BLaER1 (cell line): ENCODE measurements at regions not wholly inside any gene's neighbourhood (a gene's known extent, or its start where the extent isn't known, plus 50 kb on each side); places are given as distances from the start of the nearest gene placed in this dataset.
A peak's percentile ranks its signal among the peaks of the same experiment; 100 is the strongest.

Source experiments
- H3K27ac ChIP-seq: shearing (Covaris generic); formaldehyde crosslinking; 2 replicates; pipeline ENCODE4 v1.8.1; 2022
- H3K27me3 ChIP-seq: shearing (Covaris generic); formaldehyde crosslinking; 2 replicates; pipeline ENCODE4 v1.8.1; 2022
- H3K36me3 ChIP-seq: shearing (Covaris generic); formaldehyde crosslinking; 2 replicates; pipeline ENCODE4 v1.8.1; 2022
- H3K4me1 ChIP-seq: shearing (Covaris generic); formaldehyde crosslinking; 2 replicates; pipeline ENCODE4 v1.8.1; 2022
- H3K4me2 ChIP-seq: shearing (Covaris generic); formaldehyde crosslinking; 2 replicates; pipeline ENCODE4 v1.8.1; 2022
- H3K4me3 ChIP-seq: shearing (Covaris generic); formaldehyde crosslinking; 2 replicates; pipeline ENCODE4 v1.8.1; 2022
- H3K9ac ChIP-seq: shearing (Covaris generic); formaldehyde crosslinking; 2 replicates; pipeline ENCODE4 v1.8.1; 2022
- H3K9me3 ChIP-seq: shearing (Covaris generic); formaldehyde crosslinking; 2 replicates; pipeline ENCODE4 v1.8.1; 2022
- H4K20me1 ChIP-seq: shearing (Covaris generic); formaldehyde crosslinking; 2 replicates; pipeline ENCODE4 v1.8.1; 2022
- Cebpa-rat ChIP-seq: shearing (Covaris generic); IDR thresholded peaks from 2 replicates; pipeline ENCODE4 v1.8.1; 2022

GRCh38 chr11:13836666-13837065 is 125.9 kb upstream of the SPON1 start:
- H3K27ac ChIP-seq: no peak overlapping the region
- no peaks in the 10 kb centered on the region for H4K20me1 ChIP-seq
- no peaks in the 10 kb centered on the region for H3K4me1 ChIP-seq
- no peak for TF ChIP-seq Cebpa-rat
- peaks cover 4% of the 10 kb centered on the region; the same call in 1 of the 2 replicates for H3K9me3 ChIP-seq
- H3K9ac ChIP-seq: no peak overlapping the region
- H3K27me3 ChIP-seq: no peaks in the 10 kb centered on the region
- H3K4me3 ChIP-seq: no peak overlapping the region
- H3K36me3 ChIP-seq: no peaks in the 10 kb centered on the region
- H3K4me2 ChIP-seq: no peak overlapping the region

GRCh38 chr11:13837286-13837685 is 125.2 kb upstream of the SPON1 start:
- Histone ChIP-seq H3K4me1 (no peaks in the 10 kb centered on the region), H3K4me3 (no peak overlapping the region), H3K27me3 (no peaks in the 10 kb centered on the region), H3K9ac (no peak overlapping the region), H3K27ac (no peak overlapping the region), H4K20me1 (no peaks in the 10 kb centered on the region), H3K9me3 (peaks cover 4% of the 10 kb centered on the region; the same call in 1 of the 2 replicates), H3K36me3 (no peaks in the 10 kb centered on the region), H3K4me2 (no peak overlapping the region)
- TF ChIP-seq Cebpa-rat: no peak

- Histone ChIP-seq H3K9ac (no peak overlapping the region), H3K4me2 (no peak overlapping the region), H3K27me3 (no peaks in the 10 kb centered on the region), H3K36me3 (no peaks in the 10 kb centered on the region), H3K4me3 (no peak overlapping the region), H4K20me1 (no peaks in the 10 kb centered on the region), H3K9me3 (no peaks in the 10 kb centered on the region), H3K4me1 (no peaks in the 10 kb centered on the region), H3K27ac (no peak overlapping the region)
- no peak for TF ChIP-seq Cebpa-rat
These were observed 121.1 kb upstream of the SPON1 start for GRCh38 chr11:13841393-13841792.

- no peaks in the 10 kb centered on the region for H3K27me3 ChIP-seq
- no peak overlapping the region for H3K9ac ChIP-seq
- H3K9me3 ChIP-seq: no peaks in the 10 kb centered on the region
- no peaks in the 10 kb centered on the region for H4K20me1 ChIP-seq
- peaks cover 25% of the 10 kb centered on the region for H3K4me1 ChIP-seq
- TF ChIP-seq Cebpa-rat: no peak
- H3K27ac ChIP-seq: no peak overlapping the region
- no peak overlapping the region for H3K4me2 ChIP-seq
- H3K4me3 ChIP-seq: no peak overlapping the region
- no peaks in the 10 kb centered on the region for H3K36me3 ChIP-seq
These were observed 114.5 kb upstream of the SPON1 start for GRCh38 chr11:13848031-13848430.

- no peaks in the 10 kb centered on the region for H4K20me1 ChIP-seq
- H3K36me3 ChIP-seq: no peaks in the 10 kb centered on the region
- no peaks in the 10 kb centered on the region for H3K27me3 ChIP-seq
- peaks cover 25% of the 10 kb centered on the region for H3K4me1 ChIP-seq
- H3K4me3 ChIP-seq: no peak overlapping the region
- H3K9me3 ChIP-seq: no peaks in the 10 kb centered on the region
- H3K27ac ChIP-seq: peak overlapping the region; percentile 16; the same call in 1 of the 2 replicates
- peak overlapping the region; percentile 54 for H3K4me2 ChIP-seq
- H3K9ac ChIP-seq: no peak overlapping the region
- TF ChIP-seq Cebpa-rat: no peak
These were observed 112.1 kb upstream of the SPON1 start for GRCh38 chr11:13850231-13851005.

GRCh38 chr11:13851691-13852090 is 110.8 kb upstream of the SPON1 start:
- Histone ChIP-seq H3K27me3 (no peaks in the 10 kb centered on the region), H3K4me2 (no peak overlapping the region), H3K4me3 (no peak overlapping the region), H3K9me3 (no peaks in the 10 kb centered on the region), H3K4me1 (peaks cover 25% of the 10 kb centered on the region), H4K20me1 (no peaks in the 10 kb centered on the region), H3K36me3 (no peaks in the 10 kb centered on the region), H3K27ac (no peak overlapping the region), H3K9ac (no peak overlapping the region)
- TF ChIP-seq Cebpa-rat: no peak

- Histone ChIP-seq H4K20me1 (no peaks in the 10 kb centered on the region), H3K27me3 (no peaks in the 10 kb centered on the region), H3K4me1 (peaks cover 25% of the 10 kb centered on the region), H3K9ac (no peak overlapping the region), H3K4me2 (no peak overlapping the region; the same call in 1 of the 2 replicates), H3K36me3 (no peaks in the 10 kb centered on the region), H3K4me3 (no peak overlapping the region), H3K9me3 (no peaks in the 10 kb centered on the region), H3K27ac (no peak overlapping the region)
- TF ChIP-seq Cebpa-rat: no peak
These were observed 110.0 kb upstream of the SPON1 start for GRCh38 chr11:13852481-13852880.

GRCh38 chr11:13857828-13858227 is 104.7 kb upstream of the SPON1 start:
- no peak for TF ChIP-seq Cebpa-rat
- H3K36me3 ChIP-seq: no peaks in the 10 kb centered on the region
- H3K4me1 ChIP-seq: peaks cover 5% of the 10 kb centered on the region
- no peaks in the 10 kb centered on the region for H3K27me3 ChIP-seq
- H4K20me1 ChIP-seq: no peaks in the 10 kb centered on the region
- no peak overlapping the region for H3K9ac ChIP-seq
- no peak overlapping the region for H3K4me2 ChIP-seq
- H3K9me3 ChIP-seq: no peaks in the 10 kb centered on the region
- no peak overlapping the region for H3K4me3 ChIP-seq
- H3K27ac ChIP-seq: no peak overlapping the region

- no peak overlapping the region for H3K9ac ChIP-seq
- H3K4me1 ChIP-seq: peaks cover 5% of the 10 kb centered on the region
- no peak overlapping the region for H3K4me3 ChIP-seq
- H4K20me1 ChIP-seq: no peaks in the 10 kb centered on the region
- no peaks in the 10 kb centered on the region for H3K36me3 ChIP-seq
- H3K27ac ChIP-seq: no peak overlapping the region
- no peaks in the 10 kb centered on the region for H3K27me3 ChIP-seq
- H3K4me2 ChIP-seq: no peak overlapping the region
- H3K9me3 ChIP-seq: no peaks in the 10 kb centered on the region
- TF ChIP-seq Cebpa-rat: no peak
These were observed 102.6 kb upstream of the SPON1 start for GRCh38 chr11:13859892-13860291.

- Histone ChIP-seq H3K4me2 (peak overlapping the region; percentile 39), H3K36me3 (no peaks in the 10 kb centered on the region)
These were observed 101.1 kb upstream of the SPON1 start for GRCh38 chr11:13861411-13861810.

More at GRCh38 chr11:13861411-13861810, 101.1 kb upstream of the SPON1 start:
- H3K27me3 ChIP-seq: no peaks in the 10 kb centered on the region
- H3K9ac ChIP-seq: no peak overlapping the region
- TF ChIP-seq Cebpa-rat: no peak
- peaks cover 5% of the 10 kb centered on the region for H3K4me1 ChIP-seq
- no peak overlapping the region for H3K27ac ChIP-seq
- no peak overlapping the region for H3K4me3 ChIP-seq
- H4K20me1 ChIP-seq: no peaks in the 10 kb centered on the region
- H3K9me3 ChIP-seq: no peaks in the 10 kb centered on the region
